Small intestine (tissue), 7 donors: ENCODE measurements at regions not wholly inside any gene's neighbourhood (a gene's known extent, or its start where the extent isn't known, plus 50 kb on each side); places are given as distances from the start of the nearest gene placed in this dataset.

ENCODE experiments used
- DNase-seq, 2 donors: peaks; one replicate each; pipeline versions ENCODE4 v3.0.0 to v3.0.0-alpha.2; 2013
- FAIRE-seq: peaks from 2 replicates; lab custom pipeline; 2012; peaks lifted over from hg19 to GRCh38; lab: Jason Lieb, UNC
- H3K27ac ChIP-seq, 3 donors: one replicate each; pipeline ENCODE4 v1.5.1; 2013; ENCODE audit warnings: low read length in 2 of 3, mild to moderate bottlenecking in 2 of 3, control low read depth in 1 of 3, inconsistent platforms in 1 of 3, low read depth in 1 of 3, moderate library complexity in 1 of 3
- H3K27me3 ChIP-seq, 3 donors: one replicate each; pipeline ENCODE4 v1.6.1; 2013; ENCODE audit warnings: low read length in 3 of 3, inconsistent platforms in 1 of 3; ENCODE audit not compliant: control insufficient read depth in 3 of 3, insufficient read depth in 3 of 3
- H3K36me3 ChIP-seq, 3 donors: one replicate each; pipeline ENCODE4 v1.6.1; 2013; ENCODE audit warnings: low read length in 3 of 3, inconsistent platforms in 1 of 3, low read depth in 1 of 3, mild to moderate bottlenecking in 1 of 3, moderate library complexity in 1 of 3; ENCODE audit not compliant: control insufficient read depth in 3 of 3, insufficient read depth in 2 of 3
- H3K4me1 ChIP-seq, 3 donors: one replicate each; pipeline ENCODE4 v1.6.1; 2013; ENCODE audit warnings: low read length in 2 of 3, inconsistent platforms in 1 of 3, low read depth in 1 of 3, mild to moderate bottlenecking in 1 of 3, moderate library complexity in 1 of 3; ENCODE audit not compliant: control insufficient read depth in 3 of 3, insufficient read depth in 2 of 3
- H3K4me3 ChIP-seq, 3 donors: one replicate each; pipeline ENCODE4 v1.5.1; 2013; ENCODE audit warnings: low read length in 3 of 3, control low read depth in 1 of 3, inconsistent platforms in 1 of 3, low read depth in 1 of 3, mild to moderate bottlenecking in 1 of 3, moderate library complexity in 1 of 3
- H3K9me3 ChIP-seq, 2 donors: one replicate each; pipeline ENCODE4 v1.6.1; 2013; ENCODE audit warnings: low read depth in 1 of 2, low read length in 1 of 2; ENCODE audit not compliant: control insufficient read depth in 2 of 2, insufficient read depth in 1 of 2
- WGBS, 3 donors: extraction: QIAGEN DNeasy Blood & Tissue Kit; methylation state at CpG; one replicate each; pipeline ENCODE4 v1.1.7; 2013; 5-methylcytosine and 5-hydroxymethylcytosine counted together
- donor health status: healthy with polysubstance abuse.
- donor health status: control.
- donor health status: control.
- donor health status: Bipolar disorder and iron deficiency.
- donor health status: healthy.

GRCh38 chr2:142675398-142675797, 202.1 kb upstream of the KYNU start:
- Histone ChIP-seq H3K4me1 (no peaks in the 10 kb centered on the region), H3K36me3 (no peaks in the 10 kb centered on the region), H3K9me3 (no peaks in the 10 kb centered on the region), H3K4me3 (no peak overlapping the region), H3K27me3 (no peaks in the 10 kb centered on the region), H3K27ac (no peak overlapping the region)
- 67 to 78% (median 71%) methylated on average over 5 of the region's 5 CpGs for WGBS, 3 donors
- DNase-seq = no peak
- FAIRE-seq = no peak

DNA sequence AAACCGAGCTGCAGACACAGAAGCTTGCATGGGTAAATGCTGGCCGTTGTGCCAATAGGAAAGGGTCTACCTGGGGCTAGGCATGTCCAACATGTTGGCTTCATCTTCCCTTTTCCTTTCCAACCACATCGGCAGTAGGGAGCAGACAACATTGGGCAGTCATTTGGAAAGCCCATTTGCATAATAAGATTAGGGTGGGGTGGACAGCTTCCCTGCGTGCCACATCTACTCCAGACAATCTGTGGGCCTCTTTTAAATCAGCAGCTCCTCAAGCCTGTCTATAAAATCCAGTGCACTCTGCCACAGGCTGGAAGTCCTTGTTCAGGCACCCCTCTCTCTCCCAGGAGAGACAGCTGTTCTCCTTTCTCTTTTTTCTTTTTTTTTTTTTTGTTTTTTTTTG, 203.6 kb upstream of the KYNU start:
- Histone ChIP-seq H3K36me3 (no peaks in the 10 kb centered on the region), H3K27me3 (no peaks in the 10 kb centered on the region), H3K4me1 (no peaks in the 10 kb centered on the region), H3K9me3 (no peaks in the 10 kb centered on the region), H3K4me3 (no peak overlapping the region), H3K27ac (no peak overlapping the region)
- FAIRE-seq (no peak), DNase-seq (no peak)
- WGBS, 3 donors = 62 to 87% (median 67%) methylated on average over 4 of the region's 4 CpGs

- Histone ChIP-seq H3K27me3 (no peaks in the 10 kb centered on the region), H3K4me1 (no peaks in the 10 kb centered on the region), H3K36me3 (no peaks in the 10 kb centered on the region), H3K4me3 (no peak overlapping the region), H3K27ac (no peak overlapping the region), H3K9me3 (no peaks in the 10 kb centered on the region)
- FAIRE-seq (no peak), DNase-seq (no peak)
- 82 to 86% (median 85%) methylated on average over 6 of the region's 6 CpGs for WGBS, 3 donors
Observed at GRCh38 chr2:142672698-142673097, 204.8 kb upstream of the KYNU start.

DNA sequence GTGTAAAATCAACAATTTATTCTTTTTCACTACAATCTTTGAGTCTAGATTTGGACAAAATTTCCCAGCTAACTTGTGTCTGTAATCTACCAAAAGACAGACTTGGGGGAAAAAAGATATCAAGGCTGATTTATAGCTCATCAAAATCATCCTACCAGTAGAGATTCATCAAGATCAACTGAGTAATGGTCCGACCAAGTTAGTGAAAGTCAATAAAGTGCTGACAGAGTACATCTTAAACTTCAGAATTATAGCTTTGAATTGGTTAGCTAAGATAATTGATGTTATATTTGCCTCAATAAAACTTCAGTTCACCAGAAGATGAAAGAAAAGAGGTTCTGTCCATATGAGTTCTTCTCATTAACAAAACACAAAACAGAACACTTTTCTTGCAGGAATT, 207.1 kb upstream of the KYNU start:
- no peak for FAIRE-seq
- 38 to 68% (median 45%) methylated on average over 1 of the region's 1 CpG for WGBS, 3 donors
- H3K4me1 ChIP-seq = no peaks in the 10 kb centered on the region

DNA sequence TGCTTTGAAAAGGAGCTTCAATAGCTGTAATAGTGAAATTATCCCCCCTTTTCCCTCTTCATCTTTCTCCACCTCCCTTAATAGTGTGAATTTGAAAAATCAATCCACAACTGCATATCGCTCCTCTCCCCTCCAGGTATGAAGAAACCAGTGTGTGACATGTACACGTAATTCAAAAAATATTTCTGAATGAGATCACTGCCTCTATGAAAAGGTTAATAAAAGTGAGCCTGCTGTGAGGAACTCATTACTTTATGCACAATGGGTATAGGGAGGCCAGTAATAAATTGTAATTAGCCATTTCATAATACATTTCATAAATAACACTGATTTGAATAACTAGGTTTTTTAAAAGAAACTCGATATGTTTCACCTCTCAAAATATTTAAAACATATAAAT, 209.0 kb upstream of the KYNU start:
- 79 to 82% (median 81%) methylated on average over 3 of the region's 3 CpGs for WGBS, 3 donors
- DNase-seq (no peak), FAIRE-seq (no peak)
- Histone ChIP-seq H3K9me3 (no peaks in the 10 kb centered on the region), H3K4me3 (no peak overlapping the region), H3K36me3 (no peaks in the 10 kb centered on the region), H3K27me3 (no peaks in the 10 kb centered on the region), H3K4me1 (no peaks in the 10 kb centered on the region), H3K27ac (no peak overlapping the region)

More for the DNA sequence above, 207.1 kb upstream of the KYNU start:
- DNase-seq = no peak
- no peak overlapping the region for H3K27ac ChIP-seq
- no peaks in the 10 kb centered on the region for H3K27me3 ChIP-seq
- no peaks in the 10 kb centered on the region for H3K9me3 ChIP-seq
- no peaks in the 10 kb centered on the region for H3K36me3 ChIP-seq
- H3K4me3 ChIP-seq = no peak overlapping the region

DNA sequence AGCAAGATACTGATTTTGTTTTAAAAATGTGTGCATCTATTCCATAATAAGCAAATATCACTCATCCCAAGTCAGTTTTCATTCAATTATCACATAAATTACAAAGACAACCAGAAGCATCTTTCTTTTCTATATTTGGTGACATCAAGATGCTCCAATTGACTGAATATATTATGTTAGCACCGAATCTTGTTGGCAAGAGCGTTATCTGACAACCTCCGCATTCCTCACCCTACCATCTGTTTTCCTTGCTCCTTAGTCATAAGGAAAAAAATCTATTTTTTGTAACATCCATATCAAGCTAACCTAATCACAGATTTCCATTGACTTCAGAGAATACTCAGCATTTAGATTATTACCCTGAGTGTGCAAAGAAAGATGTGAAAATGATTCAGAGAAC, 212.2 kb upstream of the KYNU start:
- Histone ChIP-seq H3K4me3 (no peak overlapping the region), H3K27ac (no peak overlapping the region), H3K9me3 (no peaks in the 10 kb centered on the region), H3K36me3 (no peaks in the 10 kb centered on the region), H3K4me1 (no peaks in the 10 kb centered on the region), H3K27me3 (no peaks in the 10 kb centered on the region)
- FAIRE-seq (no peak), DNase-seq (no peak)
- 88 to 95% (median 90%) methylated on average over 3 of the region's 3 CpGs for WGBS, 3 donors

GRCh38 chr2:142650601-142651000, 226.9 kb upstream of the KYNU start:
- WGBS, 3 donors = 71 to 76% (median 74%) methylated on average over 2 of the region's 2 CpGs
- Histone ChIP-seq H3K4me3 (no peak overlapping the region), H3K36me3 (no peaks in the 10 kb centered on the region), H3K9me3 (no peaks in the 10 kb centered on the region), H3K27me3 (no peaks in the 10 kb centered on the region), H3K27ac (no peak overlapping the region), H3K4me1 (no peaks in the 10 kb centered on the region)
- DNase-seq (no peak), FAIRE-seq (no peak)

DNA sequence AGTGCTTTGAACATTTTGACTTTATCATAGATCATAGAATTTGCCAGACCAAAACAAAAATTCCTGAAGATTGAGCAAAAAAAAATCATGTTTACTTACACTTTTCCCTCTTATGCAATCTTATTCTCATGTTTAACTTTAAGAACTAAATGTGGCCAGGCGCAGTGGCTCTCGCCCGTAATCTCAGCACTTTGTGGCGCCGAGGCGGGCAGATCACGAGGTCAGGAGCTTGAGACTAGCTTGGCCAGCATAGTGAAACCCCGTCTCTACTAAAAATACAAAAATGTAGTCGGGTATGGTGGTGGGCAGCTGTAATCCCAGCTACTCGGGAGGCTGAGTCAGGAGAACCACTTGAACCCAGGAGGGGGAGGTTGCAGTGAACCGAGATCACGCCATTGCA, 227.9 kb upstream of the KYNU start:
- H3K27ac ChIP-seq = no peak overlapping the region
- H3K9me3 ChIP-seq = no peaks in the 10 kb centered on the region
- DNase-seq (no peak), FAIRE-seq (no peak)
- no peaks in the 10 kb centered on the region for H3K4me1 ChIP-seq
- no peaks in the 10 kb centered on the region for H3K36me3 ChIP-seq
- no peak overlapping the region for H3K4me3 ChIP-seq
- WGBS, 3 donors = 79 to 86% (median 82%) methylated on average over 12 of the region's 12 CpGs
- no peaks in the 10 kb centered on the region for H3K27me3 ChIP-seq

DNA sequence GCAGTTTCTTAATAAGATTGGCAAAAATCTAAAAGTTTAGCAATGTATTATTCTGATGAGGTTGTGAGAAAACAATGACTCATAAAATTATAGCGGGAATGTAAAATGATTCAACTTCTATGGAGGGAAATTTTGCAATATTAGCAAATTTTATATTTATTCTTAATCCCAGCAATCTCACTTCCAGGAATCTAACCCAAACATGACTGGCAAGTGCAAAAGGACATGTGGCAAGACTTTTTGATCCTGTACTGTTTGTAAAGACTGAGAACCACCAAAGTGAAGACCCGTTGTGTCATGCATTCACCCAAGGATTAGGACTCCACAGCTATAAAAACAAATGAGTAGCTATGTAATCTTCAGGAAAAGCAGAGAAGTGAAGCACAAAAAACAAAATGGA, 234.8 kb upstream of the KYNU start:
- Histone ChIP-seq H3K27me3 (no peaks in the 10 kb centered on the region), H3K36me3 (no peaks in the 10 kb centered on the region), H3K4me1 (no peaks in the 10 kb centered on the region), H3K9me3 (no peaks in the 10 kb centered on the region), H3K4me3 (no peak overlapping the region), H3K27ac (no peak overlapping the region)
- DNase-seq = no peak
- 80 to 88% (median 86%) methylated on average over 2 of the region's 2 CpGs for WGBS, 3 donors
- FAIRE-seq = no peak
